B cell (primary cell): ENCODE measurements at regions not wholly inside any gene's neighbourhood (a gene's known extent, or its start where the extent isn't known, plus 50 kb on each side); places are given as distances from the start of the nearest gene placed in this dataset.

Experiments used
- EZH2 ChIP-seq: IDR thresholded peaks from 2 replicates; pipeline ENCODE4 v1.6.1; 2012; ENCODE audit warnings: borderline replicate concordance, low read depth, mild to moderate bottlenecking, moderate library complexity, low read length; ENCODE audit not compliant: insufficient read depth, poor library complexity, severe bottlenecking
- TF ChIP-seq, protein P1 (sequence below): fragments of 200-600 bp; IDR thresholded peaks from one replicate; pipeline ENCODE4 v1.8.0; 2022; ENCODE audit warnings: antibody characterized with exemption, mild to moderate bottlenecking

DNA sequence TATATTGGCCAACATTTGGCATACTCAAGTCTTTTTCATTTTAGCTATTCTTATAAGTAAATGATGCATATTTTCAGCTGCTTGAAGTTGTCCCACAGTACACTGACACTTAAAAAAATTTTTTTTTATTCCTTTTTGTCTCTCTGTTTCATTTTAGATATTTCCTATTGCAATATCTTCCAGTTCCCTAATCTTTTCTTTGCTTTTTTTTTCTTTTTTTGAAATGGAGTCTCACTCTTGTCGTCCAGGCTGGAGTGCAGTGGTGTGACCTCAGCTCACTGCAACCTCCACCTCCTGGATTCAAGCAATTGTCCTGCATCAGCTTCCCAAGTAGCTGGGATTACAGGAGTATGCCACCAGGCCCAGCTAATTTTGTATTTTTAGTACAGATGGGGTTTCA is 217.4 kb upstream of the KRR1 start:
- TF ChIP-seq, protein P1, sequence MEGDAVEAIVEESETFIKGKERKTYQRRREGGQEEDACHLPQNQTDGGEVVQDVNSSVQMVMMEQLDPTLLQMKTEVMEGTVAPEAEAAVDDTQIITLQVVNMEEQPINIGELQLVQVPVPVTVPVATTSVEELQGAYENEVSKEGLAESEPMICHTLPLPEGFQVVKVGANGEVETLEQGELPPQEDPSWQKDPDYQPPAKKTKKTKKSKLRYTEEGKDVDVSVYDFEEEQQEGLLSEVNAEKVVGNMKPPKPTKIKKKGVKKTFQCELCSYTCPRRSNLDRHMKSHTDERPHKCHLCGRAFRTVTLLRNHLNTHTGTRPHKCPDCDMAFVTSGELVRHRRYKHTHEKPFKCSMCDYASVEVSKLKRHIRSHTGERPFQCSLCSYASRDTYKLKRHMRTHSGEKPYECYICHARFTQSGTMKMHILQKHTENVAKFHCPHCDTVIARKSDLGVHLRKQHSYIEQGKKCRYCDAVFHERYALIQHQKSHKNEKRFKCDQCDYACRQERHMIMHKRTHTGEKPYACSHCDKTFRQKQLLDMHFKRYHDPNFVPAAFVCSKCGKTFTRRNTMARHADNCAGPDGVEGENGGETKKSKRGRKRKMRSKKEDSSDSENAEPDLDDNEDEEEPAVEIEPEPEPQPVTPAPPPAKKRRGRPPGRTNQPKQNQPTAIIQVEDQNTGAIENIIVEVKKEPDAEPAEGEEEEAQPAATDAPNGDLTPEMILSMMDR, result no peak
- TF ChIP-seq EZH2, result no peak
